ENCODE measurements at regions not wholly inside any gene's neighbourhood (a gene's known extent, or its start where the extent isn't known, plus 50 kb on each side); places are given as distances from the start of the nearest gene placed in this dataset.
A peak's percentile ranks its signal among the peaks of the same experiment; 100 is the strongest.
"Not testable (repeated sequence)": the region's sequence is repeated elsewhere in the genome, so short reads cannot be mapped to it uniquely, and the experiment has no call there.

GRCh38 chr14:106477600-106477999 lies 951.2 kb downstream of the TMEM121 start:
- not testable (repeated sequence) for DNase-seq

GRCh38 chr14:106480287-106480686 lies 953.9 kb downstream of the TMEM121 start:
- DNase-seq, result not testable (repeated sequence)

GRCh38 chr14:106482213-106482612 lies 955.8 kb downstream of the TMEM121 start:
- not testable (repeated sequence) for DNase-seq

GRCh38 chr14:106487600-106487999 lies 961.2 kb downstream of the TMEM121 start:
- DNase-seq, result peak; percentile 61

GRCh38 chr14:106488291-106488690 lies 961.9 kb downstream of the TMEM121 start:
- DNase-seq, result no peak

- DNase-seq, result no peak
Measured at GRCh38 chr14:106489112-106489881, 962.9 kb downstream of the TMEM121 start.

GRCh38 chr14:106490442-106490841 lies 964.1 kb downstream of the TMEM121 start:
- DNase-seq, result no peak

GRCh38 chr14:106491851-106492250 lies 965.5 kb downstream of the TMEM121 start:
- no peak for DNase-seq

- DNase-seq, result no peak
Measured at GRCh38 chr14:106493962-106494823, 967.8 kb downstream of the TMEM121 start.

- DNase-seq, result no peak
Measured at GRCh38 chr14:106500571-106500970, 974.2 kb downstream of the TMEM121 start.

- DNase-seq, result no peak
Measured at GRCh38 chr14:106501898-106502297, 975.5 kb downstream of the TMEM121 start.

GRCh38 chr14:106505366-106505765 lies 979.0 kb downstream of the TMEM121 start:
- no peak for DNase-seq

- DNase-seq, result no peak
Measured at GRCh38 chr14:106506881-106507305, 980.5 kb downstream of the TMEM121 start.

GRCh38 chr14:106507354-106507753 lies 981.0 kb downstream of the TMEM121 start:
- no peak for DNase-seq

GRCh38 chr14:106508216-106508615 lies 981.8 kb downstream of the TMEM121 start:
- DNase-seq, result no peak

GRCh38 chr14:106509176-106509575 lies 982.8 kb downstream of the TMEM121 start:
- no peak for DNase-seq

GRCh38 chr14:106509807-106510206 lies 983.4 kb downstream of the TMEM121 start:
- DNase-seq, result no peak

GRCh38 chr14:106511006-106511799 lies 984.8 kb downstream of the TMEM121 start:
- DNase-seq, result no peak

- no peak for DNase-seq
Measured at GRCh38 chr14:106511800-106512198, 985.4 kb downstream of the TMEM121 start.

- no peak for DNase-seq
Measured at GRCh38 chr14:106513302-106513701, 986.9 kb downstream of the TMEM121 start.

- no peak for DNase-seq
Measured at GRCh38 chr14:106518054-106518943, 991.9 kb downstream of the TMEM121 start.

- not testable (repeated sequence) for DNase-seq
Measured at GRCh38 chr14:106522118-106522517, 995.7 kb downstream of the TMEM121 start.
